Upper lobe of left lung (tissue), 4 donors: ENCODE measurements at regions not wholly inside any gene's neighbourhood (a gene's known extent, or its start where the extent isn't known, plus 50 kb on each side); places are given as distances from the start of the nearest gene placed in this dataset.

Experiments used
- POLR2A ChIP-seq, 4 donors: fragments of 450-650 bp; IDR thresholded peaks; one replicate each; pipeline ENCODE4 v1.5.1; 2016 to 2017; ENCODE audit warnings: antibody characterized with exemption in 4 of 4, mild to moderate bottlenecking in 2 of 4
- POLR2AphosphoS5 ChIP-seq, 2 donors: sonication (generic); formaldehyde crosslinking; IDR thresholded peaks; one replicate each; pipeline ENCODE4 v1.5.1; 2017; ENCODE audit warnings: antibody characterized with exemption in 2 of 2
- TF ChIP-seq, protein P1 (sequence below), 6 experiments: fragments of 450-650 bp in 4 of 6; fragments of 200-600 bp in 2 of 6; sonication (generic) in 2 of 6; IDR thresholded peaks; one replicate each; pipeline ENCODE4 v1.5.1; 2016 to 2019; ENCODE audit warnings: antibody characterized with exemption in 6 of 6

- TF ChIP-seq, protein P1, sequence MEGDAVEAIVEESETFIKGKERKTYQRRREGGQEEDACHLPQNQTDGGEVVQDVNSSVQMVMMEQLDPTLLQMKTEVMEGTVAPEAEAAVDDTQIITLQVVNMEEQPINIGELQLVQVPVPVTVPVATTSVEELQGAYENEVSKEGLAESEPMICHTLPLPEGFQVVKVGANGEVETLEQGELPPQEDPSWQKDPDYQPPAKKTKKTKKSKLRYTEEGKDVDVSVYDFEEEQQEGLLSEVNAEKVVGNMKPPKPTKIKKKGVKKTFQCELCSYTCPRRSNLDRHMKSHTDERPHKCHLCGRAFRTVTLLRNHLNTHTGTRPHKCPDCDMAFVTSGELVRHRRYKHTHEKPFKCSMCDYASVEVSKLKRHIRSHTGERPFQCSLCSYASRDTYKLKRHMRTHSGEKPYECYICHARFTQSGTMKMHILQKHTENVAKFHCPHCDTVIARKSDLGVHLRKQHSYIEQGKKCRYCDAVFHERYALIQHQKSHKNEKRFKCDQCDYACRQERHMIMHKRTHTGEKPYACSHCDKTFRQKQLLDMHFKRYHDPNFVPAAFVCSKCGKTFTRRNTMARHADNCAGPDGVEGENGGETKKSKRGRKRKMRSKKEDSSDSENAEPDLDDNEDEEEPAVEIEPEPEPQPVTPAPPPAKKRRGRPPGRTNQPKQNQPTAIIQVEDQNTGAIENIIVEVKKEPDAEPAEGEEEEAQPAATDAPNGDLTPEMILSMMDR (IDR thresholded peaks at IDR 0.05): no peak
- TF ChIP-seq POLR2A (IDR thresholded peaks at IDR 0.05): no peak
- no peak for TF ChIP-seq POLR2AphosphoS5 (IDR thresholded peaks at IDR 0.05)
These were observed 194.6 kb downstream of the CDH26 start for GRCh38 chr20:60152792-60153191.
